Epithelial cell of proximal tubule (primary cell): ENCODE measurements at regions not wholly inside any gene's neighbourhood (a gene's known extent, or its start where the extent isn't known, plus 50 kb on each side); places are given as distances from the start of the nearest gene placed in this dataset.
A peak's percentile ranks its signal among the peaks of the same experiment; 100 is the strongest.

Experiments used
- DNase-seq: peaks from one replicate; pipeline ENCODE4 v3.0.0-alpha.2; 2011; ENCODE audit warnings: low read depth
- H3K4me3 ChIP-seq: 2 replicates; pipeline ENCODE4 v1.5.1; 2011; ENCODE audit warnings: low read depth, mild to moderate bottlenecking, low read length
- CTCF ChIP-seq: conservative IDR thresholded peaks from 2 replicates; pipeline ENCODE4 v1.5.1; 2012; ENCODE audit warnings: low read depth, mild to moderate bottlenecking, low read length

- no peak overlapping the region for H3K4me3 ChIP-seq
- no peak for DNase-seq
- TF ChIP-seq CTCF, result no peak
Measured at GRCh38 chr18:45201489-45201888, 413.8 kb upstream of the SLC14A2 start.

GRCh38 chr18:45202061-45202460 is 413.2 kb upstream of the SLC14A2 start:
- no peak for TF ChIP-seq CTCF
- no peak overlapping the region for H3K4me3 ChIP-seq
- DNase-seq, result no peak

- H3K4me3 ChIP-seq, result no peak overlapping the region
- no peak for DNase-seq
- TF ChIP-seq CTCF, result no peak
Measured at GRCh38 chr18:45203677-45204076, 411.6 kb upstream of the SLC14A2 start.

GRCh38 chr18:45207328-45207727 is 407.9 kb upstream of the SLC14A2 start:
- no peak for DNase-seq
- H3K4me3 ChIP-seq, result no peak overlapping the region
- TF ChIP-seq CTCF, result no peak

DNA sequence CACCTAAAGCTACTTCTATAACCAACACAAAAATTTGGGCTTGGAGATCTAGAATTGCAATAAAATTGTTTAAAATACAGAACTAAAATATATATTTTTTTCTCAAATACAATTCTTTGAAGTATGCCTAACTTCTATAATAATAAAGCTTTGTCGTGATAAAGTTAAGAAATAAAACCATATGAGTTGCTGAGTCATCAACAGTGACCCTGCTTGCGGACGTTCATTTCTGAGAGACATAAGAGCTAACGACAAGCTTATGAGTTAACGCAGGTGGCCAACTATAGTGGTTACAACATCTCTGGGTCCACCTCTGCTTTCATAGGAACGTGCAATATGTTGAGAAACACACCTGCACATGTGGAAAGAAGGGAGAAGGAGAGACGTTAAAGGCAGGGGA is 407.1 kb upstream of the SLC14A2 start:
- no peak for DNase-seq
- H3K4me3 ChIP-seq, result no peak overlapping the region
- TF ChIP-seq CTCF, result no peak

DNA sequence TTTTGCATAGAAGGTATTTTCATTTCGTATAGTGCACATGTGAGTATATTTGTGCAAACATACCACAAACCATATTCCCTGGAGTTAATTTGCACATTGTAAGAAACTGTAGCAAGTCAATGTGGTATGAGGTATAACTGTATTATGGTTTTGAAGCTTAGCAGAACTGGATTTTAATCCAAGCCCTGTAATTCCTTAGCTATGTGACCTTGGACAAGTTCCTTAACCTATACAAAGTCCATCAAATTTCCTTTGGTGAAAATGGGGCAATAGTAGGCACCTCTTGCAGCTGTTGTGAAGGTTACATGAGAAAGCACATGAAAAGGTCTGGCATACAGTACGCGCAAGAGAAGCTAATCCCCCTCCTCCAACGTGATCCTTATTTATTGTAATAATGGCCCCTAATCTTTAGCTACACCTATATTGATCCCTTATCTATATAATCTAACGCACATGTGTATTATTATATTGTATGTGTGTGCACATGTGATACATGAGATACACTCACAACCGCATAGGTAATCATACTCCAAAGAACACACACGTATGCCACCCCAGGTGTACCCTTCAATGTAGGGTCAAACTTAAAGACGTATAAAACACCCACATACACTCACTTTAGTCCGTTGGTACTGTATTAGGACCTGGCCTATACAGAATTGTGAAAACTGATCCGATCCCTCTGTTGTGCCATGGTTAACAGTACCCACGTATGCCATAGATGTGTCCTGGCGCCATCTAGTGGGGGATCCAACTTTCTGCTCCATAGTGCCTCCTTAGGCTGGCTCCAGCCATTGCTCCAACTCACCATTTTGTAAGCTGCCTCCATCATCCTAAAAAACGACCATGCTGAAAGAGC is 402.9 kb upstream of the SLC14A2 start:
- peak; percentile 35 for DNase-seq
- peak; percentile 100 for TF ChIP-seq CTCF
- H3K4me3 ChIP-seq, result no peak overlapping the region

GRCh38 chr18:45213040-45213333 is 402.3 kb upstream of the SLC14A2 start:
- TF ChIP-seq CTCF, result no peak
- DNase-seq, result no peak
- no peak overlapping the region for H3K4me3 ChIP-seq
